HG03064 (cell line): ENCODE measurements at regions not wholly inside any gene's neighbourhood (a gene's known extent, or its start where the extent isn't known, plus 50 kb on each side); places are given as distances from the start of the nearest gene placed in this dataset.

Experiments used
- ATAC-seq: cut with Tn5 transposase; IDR thresholded peaks from one replicate; pipeline ENCODE4 v1.9.1; 2021; ENCODE audit warnings: low read depth; ENCODE audit not compliant: unreplicated experiment

DNA sequence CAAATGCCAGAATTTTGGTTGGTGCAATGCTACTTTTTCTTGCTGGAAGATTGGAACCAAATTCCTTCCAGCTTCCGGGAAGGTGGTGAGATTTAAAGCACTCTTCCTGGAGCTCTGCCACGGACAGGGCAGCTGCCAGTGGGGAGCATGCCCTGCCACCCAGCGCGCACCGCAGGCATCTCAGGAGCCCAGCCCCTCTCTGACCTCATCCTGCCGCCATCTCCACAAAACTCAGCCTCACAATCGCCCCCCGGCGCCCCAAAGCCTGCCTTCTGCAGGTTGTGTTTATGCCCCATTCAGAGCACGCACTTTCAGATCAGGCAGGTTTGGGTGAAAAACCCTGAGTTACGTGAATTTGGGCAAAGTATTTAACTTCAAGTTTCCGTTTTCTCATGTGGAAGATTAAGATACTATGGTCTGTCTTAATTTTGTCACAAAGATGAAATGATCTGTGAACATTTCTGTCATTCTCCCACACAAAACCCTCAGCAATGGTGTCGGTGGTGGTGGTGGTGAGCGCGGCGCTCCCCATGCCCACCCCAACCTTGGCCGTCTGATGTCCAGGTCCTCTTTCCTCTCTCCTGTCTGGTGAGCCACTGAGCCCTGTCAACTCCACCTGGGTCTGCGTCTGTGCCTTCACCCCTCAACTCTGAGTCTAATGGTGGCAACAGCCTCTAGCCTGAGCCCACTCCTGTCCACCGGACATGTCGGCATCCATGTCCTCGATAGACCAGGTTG lies 282.8 kb upstream of the SALL3 start:
- ATAC-seq = no peak

DNA sequence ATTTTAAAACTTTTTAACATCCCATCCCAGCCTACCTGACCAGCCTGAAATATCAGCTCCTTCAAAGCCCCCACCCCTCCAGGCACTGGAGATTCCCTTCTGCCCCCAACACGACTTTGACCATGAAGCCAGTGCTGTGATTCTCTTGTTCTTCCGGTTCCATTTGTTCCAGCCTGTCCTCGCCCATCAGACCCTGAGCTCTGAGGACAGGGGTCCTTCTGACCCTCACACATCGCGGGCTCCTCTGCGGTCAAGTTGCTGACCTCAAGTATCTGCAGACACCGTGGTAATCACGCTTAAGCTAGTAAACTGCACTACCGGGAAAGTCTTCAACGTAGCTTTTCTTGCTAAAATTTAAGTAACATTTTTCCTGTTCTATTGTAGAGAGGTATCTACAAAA lies 282.2 kb upstream of the SALL3 start:
- ATAC-seq = no peak

DNA sequence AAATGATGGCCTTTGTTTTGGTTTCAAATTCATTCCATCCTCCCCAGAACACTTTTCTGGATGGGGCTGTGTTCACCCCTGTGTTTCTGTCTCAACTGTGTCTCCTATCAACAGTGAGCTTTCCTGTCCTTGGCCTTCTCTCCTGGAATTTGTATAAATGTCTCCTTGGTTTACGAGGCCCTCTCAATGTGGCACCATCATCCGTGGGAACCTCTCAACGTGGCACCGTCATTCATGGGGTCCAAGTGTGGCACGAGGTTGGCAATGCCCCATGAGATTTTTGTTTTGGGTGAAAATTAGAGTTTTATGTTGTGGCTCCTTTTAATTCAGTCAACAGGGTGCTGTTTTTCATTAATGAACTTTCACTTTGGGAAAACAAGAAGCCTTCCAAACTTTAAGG lies 280.7 kb upstream of the SALL3 start:
- ATAC-seq = no peak

DNA sequence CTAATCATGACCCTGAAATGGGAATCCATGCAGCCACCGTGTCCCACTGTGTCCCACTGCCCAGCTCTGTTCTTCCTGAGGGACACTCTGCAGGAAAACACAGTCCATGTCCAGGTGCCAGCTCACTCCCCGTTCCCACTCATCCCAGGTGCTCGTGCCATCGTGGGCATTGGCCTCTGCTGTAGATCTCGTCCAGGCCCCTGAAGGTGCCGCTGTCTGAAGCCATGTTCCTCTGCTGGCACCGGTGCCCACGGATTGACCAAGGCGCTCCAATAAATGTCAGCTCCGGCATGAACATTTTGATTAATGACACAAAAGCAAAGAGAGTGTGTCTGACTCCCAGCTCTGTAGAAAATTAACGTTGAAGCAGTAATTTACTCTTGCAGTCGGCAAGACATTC lies 280.1 kb upstream of the SALL3 start:
- ATAC-seq = no peak

DNA sequence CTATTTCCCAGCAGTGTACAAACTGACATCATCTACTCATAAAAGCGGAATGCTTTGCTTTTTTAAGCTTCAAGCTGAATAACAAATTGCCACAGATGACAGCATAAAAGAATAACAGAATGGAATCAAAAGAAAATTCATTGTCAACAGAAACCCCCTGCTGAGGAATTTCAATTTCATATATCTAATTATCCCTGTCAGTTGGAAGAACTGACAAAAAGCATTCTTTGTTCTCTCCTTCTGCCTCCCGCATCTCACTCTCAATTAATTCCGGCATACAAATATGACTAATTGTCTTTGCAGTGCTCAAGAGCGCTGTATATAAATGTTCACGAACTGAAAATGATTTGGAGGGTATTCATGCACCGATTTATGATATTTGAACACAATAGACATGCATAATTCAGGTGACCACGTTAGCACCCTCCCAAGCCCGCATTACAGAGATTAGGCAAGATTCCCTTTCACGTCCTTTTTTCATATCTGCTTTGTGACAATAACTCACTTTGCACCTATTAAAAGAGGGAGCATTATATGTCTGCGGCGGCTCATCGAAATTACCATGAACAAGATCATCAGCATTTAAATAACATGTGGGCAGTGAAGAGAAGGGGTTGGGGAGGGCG lies 277.7 kb upstream of the SALL3 start:
- no peak for ATAC-seq

DNA sequence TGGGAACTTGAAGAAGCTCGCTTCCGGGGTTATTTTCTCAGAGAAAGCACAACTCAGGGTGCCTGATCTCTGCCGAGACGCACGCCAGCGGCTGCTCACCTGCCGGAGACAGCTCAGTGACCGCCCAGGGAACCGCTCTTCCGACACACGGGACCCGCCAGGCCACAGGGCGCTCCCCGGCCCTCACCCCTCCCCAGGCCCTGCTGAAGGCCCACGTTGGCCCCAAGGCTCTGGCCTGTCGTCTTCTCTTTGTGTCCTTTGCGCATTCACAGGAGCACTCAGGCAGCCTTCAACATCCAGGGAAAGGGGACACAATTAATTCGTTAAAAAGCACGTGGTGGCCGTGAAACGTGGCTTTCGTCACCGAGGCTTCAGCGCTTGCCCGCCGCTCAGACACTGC lies 276.3 kb upstream of the SALL3 start:
- ATAC-seq = no peak

DNA sequence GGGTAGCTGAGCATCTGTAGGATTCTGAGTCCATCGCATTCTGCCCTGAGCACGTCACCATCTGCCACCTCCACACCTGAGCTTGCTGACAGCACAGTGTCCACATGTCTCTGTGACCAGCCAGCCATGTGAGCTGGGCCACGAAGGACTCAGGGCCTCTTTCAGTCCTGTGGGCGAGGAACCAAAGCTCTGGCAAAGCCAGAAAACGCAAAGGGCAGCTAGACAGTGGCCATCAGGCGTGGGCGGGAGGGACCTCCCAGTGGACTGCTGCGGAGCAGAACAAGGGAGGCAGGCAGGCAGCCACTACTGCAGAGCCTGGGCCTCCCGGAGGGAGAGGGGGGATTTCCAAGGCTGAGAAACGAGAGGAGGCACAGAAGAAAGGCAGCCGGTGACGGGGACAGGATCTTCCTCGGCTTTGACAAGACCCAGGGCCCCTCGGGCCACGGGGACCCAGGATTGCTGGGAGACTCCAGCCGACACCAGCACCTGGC lies 274.6 kb upstream of the SALL3 start:
- no peak for ATAC-seq

DNA sequence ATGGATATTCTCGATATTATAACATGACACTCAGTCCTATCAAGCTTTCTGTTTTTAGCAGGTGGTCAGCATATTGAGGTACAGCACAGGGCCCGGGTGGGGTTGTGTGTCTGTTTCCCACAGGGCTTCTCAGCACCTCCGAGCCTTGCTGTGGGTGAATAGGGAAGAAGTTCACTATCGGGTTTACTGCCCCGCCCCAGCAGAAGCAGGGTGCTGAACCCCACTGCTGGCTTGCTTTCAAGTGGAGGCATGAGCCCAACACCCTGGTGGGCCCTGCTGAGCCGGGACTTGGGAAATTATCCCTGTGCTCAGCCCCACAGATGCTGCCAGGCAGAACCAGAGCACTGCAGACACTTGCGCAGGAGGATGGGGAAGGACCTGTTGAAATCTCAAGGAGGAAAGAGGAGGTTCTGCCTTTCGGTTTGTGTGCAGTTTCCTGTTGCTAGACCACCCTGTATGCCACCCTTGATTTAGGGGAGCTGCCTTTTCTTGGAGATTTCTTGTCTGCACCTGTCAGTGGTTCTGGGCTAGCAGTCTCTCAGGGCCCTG lies 270.3 kb upstream of the SALL3 start:
- ATAC-seq = no peak

DNA sequence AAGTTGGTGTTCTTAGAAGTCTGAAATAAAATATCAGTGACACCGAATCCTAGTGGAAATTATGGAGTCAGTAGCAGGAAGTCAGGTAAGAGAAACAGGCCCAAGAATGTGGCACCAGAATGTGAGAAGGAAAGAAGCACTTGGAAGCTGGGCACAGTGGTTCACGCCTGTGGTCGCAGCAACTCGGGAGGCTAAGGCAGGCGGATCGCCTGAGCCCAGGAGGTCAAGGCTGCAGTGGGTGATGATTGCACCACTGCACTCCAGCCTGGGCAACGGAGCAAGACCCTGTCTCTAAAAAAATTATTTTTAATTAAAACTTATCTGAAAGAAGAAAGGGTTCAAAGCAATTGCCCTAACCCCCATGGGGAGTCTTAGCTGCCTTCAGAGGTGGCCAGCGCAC lies 268.3 kb upstream of the SALL3 start:
- ATAC-seq = no peak

DNA sequence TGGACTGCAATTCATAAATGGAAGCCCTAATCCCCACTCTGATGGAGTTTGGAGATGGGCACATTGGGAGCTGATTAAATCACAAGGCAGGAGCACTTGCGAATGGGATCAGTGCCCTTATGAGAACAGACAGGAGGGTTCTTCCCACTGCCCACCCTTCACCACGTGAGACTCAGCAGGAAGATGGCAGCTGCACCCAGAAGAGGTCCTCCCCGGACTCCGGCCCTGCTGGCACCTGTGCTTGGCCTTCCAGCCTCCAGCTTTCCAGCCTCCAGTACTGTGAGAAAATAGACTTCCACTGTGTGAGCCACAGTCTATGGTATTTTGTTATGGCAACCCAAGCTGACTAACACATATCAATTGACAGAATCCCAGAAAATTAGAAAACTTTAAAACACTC lies 267.6 kb upstream of the SALL3 start:
- ATAC-seq = no peak

DNA sequence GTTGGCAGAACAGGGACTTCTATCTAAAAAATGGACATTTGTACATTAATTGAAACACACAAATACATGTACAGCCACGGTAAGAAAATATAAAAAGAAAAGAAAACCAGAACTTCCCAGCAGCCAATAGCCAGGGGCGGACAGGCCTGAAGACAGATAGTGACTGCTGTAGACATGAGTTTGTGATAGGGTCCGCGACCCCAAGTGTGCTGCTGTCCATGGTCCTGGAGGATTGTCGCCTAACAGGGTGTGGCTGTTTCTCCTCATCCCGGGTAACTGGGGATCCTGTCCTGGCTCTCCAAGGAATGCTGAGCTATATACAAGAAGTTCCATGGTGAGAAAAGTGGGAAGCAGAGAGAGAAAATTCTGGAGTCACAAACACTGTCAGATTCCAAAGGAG lies 266.5 kb upstream of the SALL3 start:
- no peak for ATAC-seq

DNA sequence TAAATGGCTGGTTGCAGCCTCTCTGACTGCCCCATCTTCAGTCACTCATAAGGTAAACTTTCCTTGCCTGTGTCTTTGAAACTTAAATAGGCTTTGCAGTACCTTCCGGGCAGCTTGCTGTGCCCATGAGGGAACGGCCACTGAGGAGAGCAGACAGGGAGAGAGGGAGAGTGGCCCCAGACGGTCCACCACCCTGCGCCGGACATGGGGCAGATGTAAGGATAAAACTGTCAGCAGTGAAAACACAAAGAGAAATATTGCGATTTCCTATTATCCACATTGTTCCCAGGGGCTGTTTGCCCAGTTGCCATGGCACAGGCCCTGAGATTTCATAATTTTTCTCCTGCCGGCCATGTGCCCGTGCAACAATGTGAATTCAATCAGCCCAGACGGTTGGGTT lies 265.9 kb upstream of the SALL3 start:
- no peak for ATAC-seq

DNA sequence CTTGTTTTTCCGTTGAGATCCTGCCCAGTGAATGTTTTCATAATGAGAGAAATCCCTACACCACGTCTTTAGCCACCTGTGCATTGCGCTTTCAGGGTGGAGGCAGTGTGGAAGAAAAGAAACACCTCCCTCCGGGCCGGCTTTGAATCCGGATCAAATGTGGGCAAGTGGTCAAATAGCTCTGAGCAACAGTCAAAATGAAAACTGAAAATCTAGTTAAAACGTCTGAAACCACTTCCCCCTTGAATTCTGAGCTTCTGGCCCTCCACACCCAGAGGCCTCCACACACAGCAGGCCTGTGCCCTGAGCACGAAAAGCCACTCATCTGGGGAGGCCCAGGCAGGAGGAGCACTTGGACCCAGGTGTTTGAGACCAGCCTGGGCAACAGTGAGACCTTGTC lies 263.6 kb upstream of the SALL3 start:
- ATAC-seq = no peak

DNA sequence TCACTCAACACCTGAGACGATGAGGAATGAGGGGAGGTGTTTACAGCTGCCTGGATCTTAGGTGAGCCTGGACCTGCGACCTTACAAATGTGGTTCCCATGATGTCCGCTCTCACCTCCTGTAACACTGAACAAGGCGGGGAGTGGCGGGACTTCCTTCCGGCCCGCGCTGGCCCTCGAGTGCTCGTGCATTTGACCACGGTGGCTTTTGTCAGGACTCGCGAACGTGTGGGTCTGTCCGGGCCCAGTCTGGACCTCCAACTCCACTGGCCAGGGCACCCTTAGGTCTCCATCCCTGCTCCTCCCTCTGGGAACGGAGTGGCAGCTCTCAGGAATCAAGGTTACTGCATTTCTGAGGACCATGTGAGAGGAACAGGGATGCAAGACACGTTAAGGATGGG lies 263.0 kb upstream of the SALL3 start:
- no peak for ATAC-seq

DNA sequence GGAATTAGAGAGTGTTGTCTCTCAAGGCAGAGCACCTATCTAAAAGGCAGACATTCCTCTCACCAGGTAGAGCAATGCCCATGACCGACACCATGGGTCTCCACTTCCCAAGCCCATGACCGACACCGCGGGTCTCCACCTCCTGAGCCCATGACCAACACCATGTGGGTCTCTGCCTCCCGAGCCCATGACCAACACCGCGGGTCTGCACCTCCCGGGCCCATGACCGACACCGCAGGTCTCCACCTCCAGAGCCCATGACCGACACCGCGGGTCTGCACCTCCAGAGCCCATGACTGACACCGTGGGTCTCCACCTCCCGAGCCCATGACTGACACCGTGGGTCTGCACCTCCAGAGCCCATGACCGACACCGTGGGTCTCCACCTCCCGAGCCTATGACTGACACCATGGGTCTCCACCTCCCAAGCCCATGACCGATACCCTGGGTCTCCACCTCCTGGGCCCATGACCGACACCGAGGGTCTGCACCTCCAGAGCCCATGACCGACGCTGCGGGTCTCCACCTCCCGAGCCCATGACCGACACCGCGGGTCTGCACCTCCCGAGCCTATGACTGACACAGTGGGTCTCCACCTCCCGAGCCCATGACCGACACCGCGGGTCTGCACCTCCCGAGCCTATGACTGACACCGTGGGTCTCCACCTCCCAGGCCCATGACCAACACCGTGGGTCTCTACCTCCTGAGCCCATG lies 262.4 kb upstream of the SALL3 start:
- no peak for ATAC-seq

DNA sequence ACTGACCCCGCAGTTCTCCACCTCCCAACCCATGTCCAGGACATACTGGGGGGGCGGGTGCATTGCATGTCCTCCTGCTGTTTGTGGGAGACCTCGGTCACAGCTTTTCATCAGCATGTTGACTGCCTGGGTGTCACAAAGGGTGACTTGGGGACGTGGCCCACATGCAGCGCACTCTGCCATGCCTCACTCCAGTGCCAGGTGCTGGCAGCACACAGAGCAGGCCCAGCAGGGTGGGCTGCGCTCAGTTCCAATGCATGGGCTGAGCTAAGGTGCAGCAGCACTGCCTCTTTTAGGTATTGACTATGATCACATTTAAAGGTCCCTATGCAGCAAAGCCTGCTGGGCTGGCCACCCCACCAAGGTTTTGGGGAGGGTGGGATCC lies 261.9 kb upstream of the SALL3 start:
- no peak for ATAC-seq

DNA sequence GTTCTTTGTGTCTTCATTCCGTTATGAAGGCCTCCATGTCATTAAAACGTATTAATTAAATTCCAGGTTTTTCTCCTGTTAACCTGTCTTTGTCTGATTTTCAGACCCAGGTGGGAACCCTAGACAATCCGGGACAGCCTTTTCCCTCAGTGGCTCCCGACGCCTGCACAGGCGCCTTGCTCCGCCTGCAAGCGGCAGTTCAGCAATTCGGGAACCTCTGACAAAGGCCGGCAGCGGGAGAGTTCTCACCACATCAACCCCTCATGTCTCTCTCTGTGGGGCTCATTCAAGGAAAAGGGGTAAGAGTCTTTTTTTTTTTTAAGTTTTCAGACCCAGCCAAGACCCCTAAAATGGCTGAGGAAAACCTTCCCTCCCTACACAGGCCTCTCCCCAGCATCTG lies 259.8 kb upstream of the SALL3 start:
- no peak for ATAC-seq

DNA sequence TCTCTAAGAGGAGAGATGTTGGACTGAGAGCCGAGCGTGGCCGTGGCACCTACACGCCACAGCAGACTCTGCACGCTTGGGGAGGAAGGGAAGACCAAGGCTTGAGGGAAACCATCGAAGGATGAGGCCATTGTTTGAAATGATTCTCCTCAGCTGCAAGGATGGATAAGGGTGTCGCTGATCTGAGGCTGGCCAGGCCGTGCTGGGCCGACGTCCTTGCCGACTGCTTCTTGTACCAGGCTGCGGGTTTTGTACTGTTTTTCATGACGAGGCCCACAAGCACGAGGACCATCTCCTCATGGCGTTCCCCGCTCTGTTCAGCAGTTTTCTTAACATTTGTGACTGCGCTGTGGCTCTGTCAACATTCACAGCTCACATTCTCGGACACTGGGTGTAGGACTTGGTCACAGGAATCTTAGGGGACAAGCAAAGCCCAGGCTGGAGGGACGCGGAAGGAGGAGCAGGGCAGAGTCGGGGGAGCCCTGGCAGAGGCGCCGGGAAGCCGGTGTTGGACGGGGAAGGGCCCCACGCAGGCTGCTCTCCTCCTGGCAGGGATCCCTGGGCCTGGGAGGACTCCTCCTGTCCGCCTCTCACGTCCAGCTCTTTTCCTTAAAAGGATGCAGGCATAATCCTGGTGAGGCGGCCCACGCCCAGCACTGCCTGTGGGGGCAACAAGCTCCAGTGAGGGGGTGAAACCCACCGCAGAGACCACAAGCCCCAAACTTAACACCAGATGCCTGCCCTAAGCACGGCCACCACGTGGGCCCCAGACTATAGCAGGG lies 259.0 kb upstream of the SALL3 start:
- ATAC-seq = no peak

DNA sequence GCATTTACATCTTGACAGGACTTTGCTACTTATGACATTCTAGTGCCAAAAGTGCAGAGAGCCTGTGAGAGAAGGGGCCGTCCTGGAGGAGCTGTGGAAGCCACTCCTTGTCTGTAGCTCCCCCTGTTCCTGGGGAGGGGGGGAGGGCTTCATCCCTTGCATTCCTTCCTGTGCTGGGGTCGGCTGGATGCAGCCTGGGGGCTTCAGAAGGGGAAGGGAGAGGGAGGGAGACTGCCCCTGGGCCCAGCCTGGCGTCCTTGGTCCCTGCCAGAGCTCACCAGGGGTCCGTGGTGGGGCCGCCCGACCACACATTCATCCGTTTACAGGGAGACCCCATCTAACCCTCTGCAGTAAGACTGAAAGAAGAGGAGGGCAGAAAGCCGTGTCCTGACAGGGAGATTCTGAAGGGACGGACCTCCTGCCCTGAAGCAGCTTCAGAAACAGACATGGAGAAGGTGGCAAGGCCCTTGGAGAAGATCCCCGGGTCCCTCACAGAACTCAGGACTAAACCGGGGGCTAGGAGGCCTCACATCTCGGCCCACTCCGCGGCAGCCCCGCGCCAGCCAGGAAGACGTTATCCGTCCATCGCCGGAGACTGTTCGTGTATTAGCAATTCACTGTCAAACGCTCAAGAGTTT lies 258.3 kb upstream of the SALL3 start:
- no peak for ATAC-seq

DNA sequence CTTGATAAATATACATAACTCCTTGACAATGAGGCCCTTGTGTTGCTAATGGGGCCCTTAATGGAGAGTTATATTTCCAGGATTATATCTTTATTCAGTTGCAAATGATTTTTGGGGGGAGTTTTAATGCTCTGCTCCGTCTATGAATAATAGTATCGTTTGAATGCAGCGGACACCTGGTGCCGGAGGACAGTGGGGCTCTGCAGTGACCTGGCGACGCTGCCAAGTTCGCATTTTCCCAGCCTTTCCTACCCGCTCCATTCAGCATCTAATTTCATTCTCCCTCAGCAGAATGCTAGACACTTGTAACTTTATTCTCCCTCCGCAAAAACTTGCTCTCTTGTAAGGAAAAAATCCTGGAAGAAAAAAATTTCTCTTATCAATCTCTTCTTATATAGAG lies 257.6 kb upstream of the SALL3 start:
- ATAC-seq = no peak
